SK-N-SH (cell line): ENCODE measurements at regions not wholly inside any gene's neighbourhood (a gene's known extent, or its start where the extent isn't known, plus 50 kb on each side); places are given as distances from the start of the nearest gene placed in this dataset.

Experiments used
- CTCF ChIA-PET: fragments of 300-600, 350-600 bp; formaldehyde crosslinking; extraction: SDS; loops from one replicate; lab custom pipeline; 2021; lab: Yijun Ruan, JAX
- POLR2A ChIA-PET: fragments of 350-600 bp; sonication (Branson Sonifier 250); formaldehyde crosslinking; extraction: SDS; loops from one replicate; lab custom pipeline; 2020; ENCODE audit warnings: antibody characterized with exemption, inconsistent platforms; lab: Yijun Ruan, JAX
- DNase-seq: peaks from one replicate; pipeline ENCODE4 v3.0.0; 2012
- H2AFZ ChIP-seq: fragments of 200-600 bp; sonication (generic); 2 replicates; pipeline ENCODE4 v1.8.1; 2016; ENCODE audit warnings: antibody characterized with exemption, mild to moderate bottlenecking, low read depth
- H3F3A ChIP-seq: fragments of 200-600 bp; sonication (generic); replicated peaks from 2 replicates; pipeline ENCODE3; 2016; ENCODE audit warnings: antibody characterized with exemption, mild to moderate bottlenecking; ENCODE audit not compliant: insufficient read depth
- H3K27ac ChIP-seq, 2 experiments: fragments of 200-500 bp in 1 of 2; fragments of 200-600 bp in 1 of 2; sonication (Bioruptor generic) in 1 of 2; sonication (generic), shearing (Covaris generic) in 1 of 2; 2 replicates each; pipeline versions ENCODE4 v1.5.1 to v1.6.1; 2014 to 2016; ENCODE audit warnings: low read depth in 2 of 2, inconsistent platforms in 1 of 2, low read length in 1 of 2, mild to moderate bottlenecking in 1 of 2, mixed read lengths in 1 of 2
- H3K27me3 ChIP-seq: fragments of 200-600 bp; sonication (generic), shearing (Covaris generic); 2 replicates; pipeline ENCODE4 v1.6.1; 2016; ENCODE audit warnings: mixed run types; ENCODE audit not compliant: insufficient read depth
- H3K36me3 ChIP-seq, 2 experiments: fragments of 200-500 bp in 1 of 2; fragments of 200-600 bp in 1 of 2; sonication (Bioruptor generic) in 1 of 2; sonication (generic) in 1 of 2; replicated peaks in 1 of 2; 2 replicates each; pipeline versions ENCODE3 to v1.5.1; 2014 to 2016; ENCODE audit warnings: low read length in 1 of 2, mild to moderate bottlenecking in 1 of 2; ENCODE audit not compliant: insufficient read depth in 2 of 2, control insufficient read depth in 1 of 2
- H3K4me1 ChIP-seq, 2 experiments: fragments of 200-500 bp in 1 of 2; fragments of 200-600 bp in 1 of 2; sonication (Bioruptor generic) in 1 of 2; sonication (generic), shearing (Covaris generic) in 1 of 2; 2 replicates each; pipeline versions ENCODE4 v1.5.1 to v1.6.1; 2014 to 2016; ENCODE audit warnings: low read depth in 1 of 2, low read length in 1 of 2, mixed run types in 1 of 2; ENCODE audit not compliant: insufficient read depth in 2 of 2, control insufficient read depth in 1 of 2
- H3K4me2 ChIP-seq: fragments of 200-600 bp; sonication (generic), shearing (Covaris generic); 2 replicates; pipeline ENCODE4 v1.6.1; 2017; ENCODE audit warnings: mixed run types
- H3K4me3 ChIP-seq, 2 experiments: fragments of 200-500 bp in 1 of 2; fragments of 200-600 bp in 1 of 2; sonication (Bioruptor generic) in 1 of 2; sonication (generic), shearing (Covaris generic) in 1 of 2; 2 replicates each; pipeline versions ENCODE4 v1.5.1 to v1.8.1; 2014 to 2016; ENCODE audit warnings: low read depth in 2 of 2, inconsistent platforms in 1 of 2, low read length in 1 of 2, mild to moderate bottlenecking in 1 of 2, mixed read lengths in 1 of 2, moderate library complexity in 1 of 2
- H3K79me2 ChIP-seq: fragments of 200-600 bp; sonication (generic); 2 replicates; pipeline ENCODE4 v1.8.1; 2017; ENCODE audit warnings: mild to moderate bottlenecking; ENCODE audit not compliant: insufficient read depth
- H3K9ac ChIP-seq: fragments of 200-600 bp; sonication (generic); 2 replicates; pipeline ENCODE4 v1.6.1; 2017; ENCODE audit warnings: mixed run types
- H3K9me2 ChIP-seq: fragments of 200-600 bp; sonication (generic); 2 replicates; pipeline ENCODE4 v1.6.1; 2017; ENCODE audit warnings: mixed run types
- H3K9me3 ChIP-seq: fragments of 200-600 bp; sonication (generic); 2 replicates; pipeline ENCODE4 v1.6.1; 2017; ENCODE audit warnings: mixed run types, mild to moderate bottlenecking, moderate library complexity
- H4K20me1 ChIP-seq: fragments of 200-600 bp; sonication (generic); 2 replicates; pipeline ENCODE4 v1.6.1; 2017; ENCODE audit warnings: mild to moderate bottlenecking, mixed run types; ENCODE audit not compliant: insufficient read depth
- FOSL2 ChIP-seq: IDR thresholded peaks from 2 replicates; pipeline ENCODE4 v1.4.0; 2012; ENCODE audit warnings: low read depth, mild to moderate bottlenecking, moderate library complexity, borderline replicate concordance
- FOXJ3 ChIP-seq: sonication (generic); formaldehyde crosslinking; IDR thresholded peaks from 2 replicates; pipeline ENCODE4 v1.5.1; 2020; ENCODE audit warnings: mild to moderate bottlenecking, missing genetic modification reagents
- GABPA ChIP-seq: IDR thresholded peaks from 2 replicates; pipeline ENCODE4 v1.4.0; 2012; ENCODE audit warnings: low read depth, mild to moderate bottlenecking
- GATA2 ChIP-seq: sonication (generic); formaldehyde crosslinking; IDR thresholded peaks from 2 replicates; pipeline ENCODE4 v1.5.0; 2020; ENCODE audit warnings: mild to moderate bottlenecking, missing genetic modification reagents
- MXI1 ChIP-seq: IDR thresholded peaks from 2 replicates; pipeline ENCODE4 v1.6.1; 2012; ENCODE audit warnings: mild to moderate bottlenecking, low read depth, low read length, improper control_type of control experiment
- RXRA ChIP-seq: IDR thresholded peaks from 2 replicates; pipeline ENCODE4 v1.4.0; 2012; ENCODE audit warnings: low read depth, mild to moderate bottlenecking, borderline replicate concordance
- SIN3A ChIP-seq: IDR thresholded peaks from 2 replicates; pipeline ENCODE4 v1.6.1; 2012; ENCODE audit warnings: low read depth, mild to moderate bottlenecking, low read length, moderate library complexity, borderline replicate concordance
- TEAD4 ChIP-seq: IDR thresholded peaks from 2 replicates; pipeline ENCODE4 v1.4.0; 2012; ENCODE audit warnings: mild to moderate bottlenecking, borderline replicate concordance; ENCODE audit not compliant: insufficient read depth
- YY1 ChIP-seq: IDR thresholded peaks from 2 replicates; pipeline ENCODE4 v1.4.0; 2012; ENCODE audit warnings: low read depth, mild to moderate bottlenecking
- WGBS: methylation state at CpG from one replicate; pipeline ENCODE4 v1.1.6; 2017; ENCODE audit warnings: low lambda C conversion rate; 5-methylcytosine and 5-hydroxymethylcytosine counted together
- TF ChIP-seq, protein P1 (sequence below): IDR thresholded peaks from 2 replicates; pipeline ENCODE4 v1.6.1; 2012; ENCODE audit warnings: mild to moderate bottlenecking, low read depth, low read length, moderate library complexity
- TF ChIP-seq, protein P2 (sequence below): fragments of 150-350 bp; IDR thresholded peaks from 2 replicates; pipeline ENCODE4 v1.6.1; 2017; ENCODE audit warnings: antibody characterized with exemption, low read length, low read depth, borderline replicate concordance
- TF ChIP-seq, protein P3 (sequence below): fragments of 200-600 bp; sonication (generic); IDR thresholded peaks from 2 replicates; pipeline ENCODE4 v1.6.1; 2017; ENCODE audit warnings: antibody characterized with exemption, mild to moderate bottlenecking, moderate library complexity
- TF ChIP-seq, protein P4 (sequence below): IDR thresholded peaks from 2 replicates; pipeline ENCODE4 v1.4.0; 2012; ENCODE audit warnings: low read depth

DNA sequence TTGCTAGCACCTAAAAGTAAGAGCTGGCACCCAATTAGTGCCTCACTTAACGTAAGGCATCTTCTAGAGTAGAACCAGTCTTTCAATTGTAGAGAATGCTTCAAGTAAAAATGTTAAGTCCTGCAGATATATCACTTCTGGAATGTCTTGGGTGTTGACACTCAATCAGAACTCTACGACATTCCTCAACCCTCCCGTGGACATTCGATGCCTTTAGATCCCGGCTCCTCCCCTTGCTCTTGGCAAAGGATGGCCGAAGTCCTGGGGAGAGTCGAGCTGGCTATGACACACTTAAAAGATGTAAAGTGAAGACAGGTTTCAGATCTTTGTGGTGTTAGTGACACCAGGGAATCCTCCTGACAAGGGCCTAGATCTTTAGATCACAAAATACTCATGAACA is 87.5 kb upstream of the ERCC6L2 start:
- H3K27ac ChIP-seq = no peak overlapping the region
- no peaks in the 10 kb centered on the region for H3K79me2 ChIP-seq
- no peak overlapping the region for H3K4me3 ChIP-seq
- no peaks in the 10 kb centered on the region for H3K9me2 ChIP-seq
- peaks cover under 1% of the 10 kb centered on the region for H3F3A ChIP-seq
- ChIA-PET CTCF (interaction anchor here (1.2 to 1.5 kb wide), 2 partner anchors 11 to 14 kb away, joined by 3 to 6 read pairs; no protein-coding TSS in a partner anchor), POLR2A (no interaction called here)
- H3K36me3 ChIP-seq = no peaks in the 10 kb centered on the region
- no peak overlapping the region for H3K9ac ChIP-seq
- DNase-seq = no peak
- H3K4me2 ChIP-seq = no peak overlapping the region
- WGBS = 89% methylated on average over 7 of the region's 7 CpGs
- no peak overlapping the region for H2AFZ ChIP-seq
- H3K27me3 ChIP-seq = no peaks in the 10 kb centered on the region
- no peak for TF ChIP-seq YY1
- no peak for TF ChIP-seq RXRA
- TF ChIP-seq GATA2 (CRISPR knock-in tag) = no peak
- no peak for TF ChIP-seq MXI1
- TF ChIP-seq GABPA = no peak
- TF ChIP-seq, protein P1, sequence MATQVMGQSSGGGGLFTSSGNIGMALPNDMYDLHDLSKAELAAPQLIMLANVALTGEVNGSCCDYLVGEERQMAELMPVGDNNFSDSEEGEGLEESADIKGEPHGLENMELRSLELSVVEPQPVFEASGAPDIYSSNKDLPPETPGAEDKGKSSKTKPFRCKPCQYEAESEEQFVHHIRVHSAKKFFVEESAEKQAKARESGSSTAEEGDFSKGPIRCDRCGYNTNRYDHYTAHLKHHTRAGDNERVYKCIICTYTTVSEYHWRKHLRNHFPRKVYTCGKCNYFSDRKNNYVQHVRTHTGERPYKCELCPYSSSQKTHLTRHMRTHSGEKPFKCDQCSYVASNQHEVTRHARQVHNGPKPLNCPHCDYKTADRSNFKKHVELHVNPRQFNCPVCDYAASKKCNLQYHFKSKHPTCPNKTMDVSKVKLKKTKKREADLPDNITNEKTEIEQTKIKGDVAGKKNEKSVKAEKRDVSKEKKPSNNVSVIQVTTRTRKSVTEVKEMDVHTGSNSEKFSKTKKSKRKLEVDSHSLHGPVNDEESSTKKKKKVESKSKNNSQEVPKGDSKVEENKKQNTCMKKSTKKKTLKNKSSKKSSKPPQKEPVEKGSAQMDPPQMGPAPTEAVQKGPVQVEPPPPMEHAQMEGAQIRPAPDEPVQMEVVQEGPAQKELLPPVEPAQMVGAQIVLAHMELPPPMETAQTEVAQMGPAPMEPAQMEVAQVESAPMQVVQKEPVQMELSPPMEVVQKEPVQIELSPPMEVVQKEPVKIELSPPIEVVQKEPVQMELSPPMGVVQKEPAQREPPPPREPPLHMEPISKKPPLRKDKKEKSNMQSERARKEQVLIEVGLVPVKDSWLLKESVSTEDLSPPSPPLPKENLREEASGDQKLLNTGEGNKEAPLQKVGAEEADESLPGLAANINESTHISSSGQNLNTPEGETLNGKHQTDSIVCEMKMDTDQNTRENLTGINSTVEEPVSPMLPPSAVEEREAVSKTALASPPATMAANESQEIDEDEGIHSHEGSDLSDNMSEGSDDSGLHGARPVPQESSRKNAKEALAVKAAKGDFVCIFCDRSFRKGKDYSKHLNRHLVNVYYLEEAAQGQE = no peak
- TF ChIP-seq, protein P2, sequence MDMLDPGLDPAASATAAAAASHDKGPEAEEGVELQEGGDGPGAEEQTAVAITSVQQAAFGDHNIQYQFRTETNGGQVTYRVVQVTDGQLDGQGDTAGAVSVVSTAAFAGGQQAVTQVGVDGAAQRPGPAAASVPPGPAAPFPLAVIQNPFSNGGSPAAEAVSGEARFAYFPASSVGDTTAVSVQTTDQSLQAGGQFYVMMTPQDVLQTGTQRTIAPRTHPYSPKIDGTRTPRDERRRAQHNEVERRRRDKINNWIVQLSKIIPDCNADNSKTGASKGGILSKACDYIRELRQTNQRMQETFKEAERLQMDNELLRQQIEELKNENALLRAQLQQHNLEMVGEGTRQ = no peak
- no peak for TF ChIP-seq FOXJ3 (CRISPR knock-in tag)
- TF ChIP-seq TEAD4 = no peak
- no peak for TF ChIP-seq SIN3A
- TF ChIP-seq FOSL2 = no peak
- TF ChIP-seq, protein P3, sequence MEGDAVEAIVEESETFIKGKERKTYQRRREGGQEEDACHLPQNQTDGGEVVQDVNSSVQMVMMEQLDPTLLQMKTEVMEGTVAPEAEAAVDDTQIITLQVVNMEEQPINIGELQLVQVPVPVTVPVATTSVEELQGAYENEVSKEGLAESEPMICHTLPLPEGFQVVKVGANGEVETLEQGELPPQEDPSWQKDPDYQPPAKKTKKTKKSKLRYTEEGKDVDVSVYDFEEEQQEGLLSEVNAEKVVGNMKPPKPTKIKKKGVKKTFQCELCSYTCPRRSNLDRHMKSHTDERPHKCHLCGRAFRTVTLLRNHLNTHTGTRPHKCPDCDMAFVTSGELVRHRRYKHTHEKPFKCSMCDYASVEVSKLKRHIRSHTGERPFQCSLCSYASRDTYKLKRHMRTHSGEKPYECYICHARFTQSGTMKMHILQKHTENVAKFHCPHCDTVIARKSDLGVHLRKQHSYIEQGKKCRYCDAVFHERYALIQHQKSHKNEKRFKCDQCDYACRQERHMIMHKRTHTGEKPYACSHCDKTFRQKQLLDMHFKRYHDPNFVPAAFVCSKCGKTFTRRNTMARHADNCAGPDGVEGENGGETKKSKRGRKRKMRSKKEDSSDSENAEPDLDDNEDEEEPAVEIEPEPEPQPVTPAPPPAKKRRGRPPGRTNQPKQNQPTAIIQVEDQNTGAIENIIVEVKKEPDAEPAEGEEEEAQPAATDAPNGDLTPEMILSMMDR = no peak
- TF ChIP-seq, protein P4, sequence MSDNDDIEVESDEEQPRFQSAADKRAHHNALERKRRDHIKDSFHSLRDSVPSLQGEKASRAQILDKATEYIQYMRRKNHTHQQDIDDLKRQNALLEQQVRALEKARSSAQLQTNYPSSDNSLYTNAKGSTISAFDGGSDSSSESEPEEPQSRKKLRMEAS = no peak
- no peaks in the 10 kb centered on the region for H4K20me1 ChIP-seq
- H3K4me1 ChIP-seq = no peaks in the 10 kb centered on the region
- no peaks in the 10 kb centered on the region for H3K9me3 ChIP-seq
